HEK293T (cell line): ENCODE measurements at regions not wholly inside any gene's neighbourhood (a gene's known extent, or its start where the extent isn't known, plus 50 kb on each side); places are given as distances from the start of the nearest gene placed in this dataset.
A peak's percentile ranks its signal among the peaks of the same experiment; 100 is the strongest.
"Not testable (repeated sequence)": the region's sequence is repeated elsewhere in the genome, so short reads cannot be mapped to it uniquely, and the experiment has no call there.

Experiments used
- CTCF ChIA-PET: fragments of 350-600 bp; formaldehyde crosslinking; extraction: SDS; loops from one replicate; lab custom pipeline; 2021; ENCODE audit warnings: antibody characterized with exemption, inconsistent platforms; lab: Yijun Ruan, JAX
- POLR2A ChIA-PET: fragments of 350-600 bp; formaldehyde crosslinking; extraction: SDS; loops from one replicate; lab custom pipeline; 2020; ENCODE audit warnings: antibody characterized with exemption, inconsistent platforms; lab: Yijun Ruan, JAX
- DNase-seq: peaks from one replicate; pipeline ENCODE4 v3.0.0; 2012; ENCODE audit warnings: mixed read lengths; ENCODE audit errors: extremely low spot score
- ARNT ChIP-seq: fragments of 450-650 bp; IDR thresholded peaks from 2 replicates; pipeline ENCODE4 v1.6.1; 2017; ENCODE audit warnings: mild to moderate bottlenecking
- BHLHE40 ChIP-seq: fragments of 450-650 bp; IDR thresholded peaks from 2 replicates; pipeline ENCODE4 v1.6.1; 2016; ENCODE audit warnings: mild to moderate bottlenecking, moderate library complexity, borderline replicate concordance
- CTBP1 ChIP-seq: fragments of 450-650 bp; IDR thresholded peaks from 2 replicates; pipeline ENCODE4 v1.6.1; 2016; ENCODE audit warnings: borderline replicate concordance
- ELF4 ChIP-seq: fragments of 450-650 bp; IDR thresholded peaks from 2 replicates; pipeline ENCODE4 v1.6.1; 2017; ENCODE audit warnings: antibody characterized with exemption
- FOXA1 ChIP-seq: fragments of 450-650 bp; IDR thresholded peaks from 2 replicates; pipeline ENCODE4 v1.6.1; 2016; ENCODE audit warnings: mild to moderate bottlenecking
- FOXK2 ChIP-seq: fragments of 450-650 bp; IDR thresholded peaks from 2 replicates; pipeline ENCODE4 v1.6.1; 2016; ENCODE audit warnings: mild to moderate bottlenecking
- FOXM1 ChIP-seq: fragments of 450-650 bp; IDR thresholded peaks from 2 replicates; pipeline ENCODE4 v1.6.1; 2017; ENCODE audit warnings: mild to moderate bottlenecking, borderline replicate concordance
- HDGF ChIP-seq: fragments of 450-650 bp; IDR thresholded peaks from 2 replicates; pipeline ENCODE4 v1.6.1; 2017; ENCODE audit warnings: antibody characterized with exemption, borderline replicate concordance
- L3MBTL2 ChIP-seq: fragments of 450-650 bp; conservative IDR thresholded peaks from 2 replicates; pipeline ENCODE4 v1.6.1; 2016; ENCODE audit warnings: mild to moderate bottlenecking
- LEF1 ChIP-seq: fragments of 450-650 bp; IDR thresholded peaks from 2 replicates; pipeline ENCODE4 v1.6.1; 2017; ENCODE audit warnings: mild to moderate bottlenecking, borderline replicate concordance
- NFRKB ChIP-seq: fragments of 450-650 bp; IDR thresholded peaks from 2 replicates; pipeline ENCODE4 v1.6.1; 2016; ENCODE audit warnings: mild to moderate bottlenecking, moderate library complexity
- SP1 ChIP-seq: fragments of 450-650 bp; IDR thresholded peaks from 2 replicates; pipeline ENCODE4 v1.6.1; 2017
- SUZ12 ChIP-seq: fragments of 450-650 bp; IDR thresholded peaks from 2 replicates; pipeline ENCODE4 v1.6.1; 2016; ENCODE audit warnings: mild to moderate bottlenecking
- TARDBP ChIP-seq: fragments of 450-650 bp; IDR thresholded peaks from 2 replicates; pipeline ENCODE4 v1.6.1; 2016
- ZNF384 ChIP-seq: fragments of 450-650 bp; IDR thresholded peaks from 2 replicates; pipeline ENCODE4 v1.6.1; 2016
- TF ChIP-seq, protein P1 (sequence below): fragments of 450-650 bp; IDR thresholded peaks from 2 replicates; pipeline ENCODE4 v1.6.1; 2016

DNA sequence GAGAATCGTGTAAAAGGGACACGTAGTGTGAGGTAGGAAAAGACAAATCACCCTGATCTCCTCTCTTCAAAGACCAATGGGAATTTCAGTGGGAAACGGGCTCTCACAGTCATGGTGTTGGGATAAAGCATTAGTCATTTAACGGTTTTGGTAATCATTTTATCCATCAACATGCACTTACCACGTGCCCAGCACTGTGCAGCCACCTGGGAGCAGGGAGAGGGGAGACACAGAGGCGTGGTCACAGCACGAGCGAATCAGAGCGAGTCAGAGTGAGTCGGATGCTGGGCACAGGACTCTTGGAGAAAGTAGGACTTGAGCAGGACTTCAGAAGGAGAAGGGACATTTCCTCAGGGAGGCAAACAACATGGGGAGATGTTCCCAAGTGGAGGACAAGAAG lies 130.8 kb downstream of the MINAR1 start:
- ChIA-PET POLR2A (no interaction called here), CTCF (no interaction called here)
- no peak for DNase-seq
- TF ChIP-seq FOXA1 (no peak), L3MBTL2 (peak; percentile 50), ARNT (no peak), SP1 (no peak)

DNA sequence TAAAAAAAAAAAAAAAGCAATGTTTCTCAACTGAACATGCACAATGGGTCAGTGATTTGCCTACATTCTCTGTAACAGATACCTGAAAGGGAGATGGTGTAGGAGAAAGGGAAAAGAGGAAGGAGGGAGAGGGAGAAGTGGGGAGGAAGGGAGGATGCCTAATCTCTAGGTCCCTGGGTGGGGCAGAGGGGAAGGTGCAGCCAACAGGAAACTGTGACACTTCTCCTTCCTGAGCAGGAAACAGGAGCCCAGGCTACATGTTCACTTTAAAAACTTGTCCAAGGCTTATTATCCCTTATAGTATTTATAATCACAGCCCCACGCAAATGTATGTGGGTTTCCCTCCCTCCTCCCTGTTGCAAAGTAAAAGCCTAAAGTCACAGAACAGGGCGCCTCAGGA lies 137.9 kb downstream of the MINAR1 start:
- ChIA-PET CTCF (no interaction called here), POLR2A (no interaction called here)
- no peak for DNase-seq
- TF ChIP-seq FOXM1 (no peak), ARNT (no peak)

DNA sequence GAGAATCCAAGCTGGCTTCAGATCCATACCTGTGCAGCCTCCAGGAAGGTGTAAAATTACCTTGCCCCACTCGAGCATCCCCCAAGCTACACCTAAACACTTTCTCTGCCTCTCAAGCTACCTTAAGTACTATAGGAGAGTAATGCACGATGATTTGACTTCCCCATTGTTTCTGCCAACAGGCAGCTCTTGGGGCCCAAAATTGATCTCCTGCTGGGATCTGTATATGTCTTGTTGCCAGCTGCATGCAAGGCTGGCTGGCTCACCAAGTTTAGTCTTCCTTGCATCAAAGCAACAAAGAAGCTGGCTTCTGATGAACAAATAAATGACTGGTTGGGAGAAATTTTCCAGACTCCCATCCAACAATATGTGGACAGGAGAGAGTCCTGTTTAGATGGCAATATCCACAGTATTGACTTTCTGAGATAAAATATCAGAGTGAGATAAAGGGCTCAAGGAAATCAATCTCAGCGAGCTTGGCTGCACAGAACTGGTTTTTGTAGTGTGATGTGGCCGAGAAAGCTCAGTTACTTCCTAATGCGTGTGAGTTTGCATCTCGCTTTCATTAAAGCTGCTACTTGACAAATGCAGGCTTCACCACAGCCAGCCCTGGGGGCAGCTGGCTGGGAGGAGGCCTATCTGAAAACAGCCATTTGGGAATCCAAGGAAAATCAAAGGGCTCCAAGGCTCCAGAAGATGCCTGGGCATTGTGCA lies 140.7 kb downstream of the MINAR1 start:
- no peak for DNase-seq
- TF ChIP-seq ARNT (no peak), FOXK2 (no peak), BHLHE40 (no peak), FOXM1 (no peak), CTBP1 (no peak), SUZ12 (no peak)
- ChIA-PET CTCF (no interaction called here), POLR2A (no interaction called here)

DNA sequence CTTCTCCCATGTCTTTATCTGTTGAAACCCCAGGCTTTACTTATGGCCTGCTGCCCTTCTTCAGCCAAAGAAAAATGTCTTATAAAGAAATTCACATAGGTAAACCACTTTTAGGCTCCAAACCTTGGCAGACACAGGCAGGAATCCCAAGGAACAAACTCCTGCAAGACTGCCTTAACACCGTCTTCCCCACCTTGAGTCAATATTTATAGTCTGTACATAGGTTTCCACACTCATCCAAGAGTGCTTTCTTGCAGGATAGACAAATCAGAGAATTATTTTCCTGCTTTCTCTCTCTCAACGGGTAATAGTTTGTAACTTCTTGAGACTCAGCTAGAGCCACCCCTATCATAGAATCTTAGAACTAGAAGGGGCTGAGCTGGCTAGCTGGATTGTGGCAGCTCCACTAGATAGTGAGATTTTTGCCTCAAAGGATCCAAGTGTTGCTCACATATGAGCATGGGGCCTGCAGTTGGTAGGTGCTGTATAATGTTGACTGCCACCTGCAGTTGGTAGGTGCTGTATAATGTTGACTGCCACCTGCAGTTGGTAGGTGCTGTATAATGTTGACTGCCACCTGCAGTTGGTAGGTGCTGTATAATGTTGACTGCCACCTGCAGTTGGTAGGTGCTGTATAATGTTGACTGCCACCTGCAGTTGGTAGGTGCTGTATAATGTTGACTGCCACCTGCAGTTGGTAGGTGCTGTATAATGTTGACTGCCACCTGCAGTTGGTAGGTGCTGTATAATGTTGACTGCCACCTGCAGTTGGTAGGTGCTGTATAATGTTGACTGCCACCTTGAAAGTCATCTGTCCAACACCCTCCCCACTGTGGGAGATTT lies 142.5 kb downstream of the MINAR1 start:
- DNase-seq, POLR2A ChIA-PET, CTCF ChIA-PET: not testable (repeated sequence)

DNA sequence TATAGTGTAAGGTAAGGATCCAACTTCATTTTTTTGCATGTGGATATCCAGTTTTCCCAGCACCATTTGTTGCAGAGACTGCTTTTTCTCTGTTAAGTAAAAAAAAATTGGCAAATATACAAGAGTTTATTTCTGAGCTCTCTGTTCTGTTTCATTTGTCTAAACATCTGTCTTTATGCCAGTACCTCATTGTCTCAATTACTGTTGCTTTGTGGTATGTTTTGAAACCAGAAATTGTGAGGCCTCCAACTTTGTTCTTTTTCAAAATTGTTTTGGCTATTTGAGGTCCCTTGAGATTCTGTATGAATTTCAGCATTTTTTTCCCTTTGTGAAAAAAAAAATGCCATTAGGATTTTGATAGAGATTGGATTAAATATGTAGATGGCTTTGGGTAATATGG lies 150.5 kb downstream of the MINAR1 start:
- CTCF ChIA-PET, result no interaction called here
- POLR2A ChIA-PET, result no interaction called here
- no peak for DNase-seq
- no peak for TF ChIP-seq HDGF
- TF ChIP-seq LEF1, result no peak
- no peak for TF ChIP-seq SUZ12
- TF ChIP-seq, protein P1, sequence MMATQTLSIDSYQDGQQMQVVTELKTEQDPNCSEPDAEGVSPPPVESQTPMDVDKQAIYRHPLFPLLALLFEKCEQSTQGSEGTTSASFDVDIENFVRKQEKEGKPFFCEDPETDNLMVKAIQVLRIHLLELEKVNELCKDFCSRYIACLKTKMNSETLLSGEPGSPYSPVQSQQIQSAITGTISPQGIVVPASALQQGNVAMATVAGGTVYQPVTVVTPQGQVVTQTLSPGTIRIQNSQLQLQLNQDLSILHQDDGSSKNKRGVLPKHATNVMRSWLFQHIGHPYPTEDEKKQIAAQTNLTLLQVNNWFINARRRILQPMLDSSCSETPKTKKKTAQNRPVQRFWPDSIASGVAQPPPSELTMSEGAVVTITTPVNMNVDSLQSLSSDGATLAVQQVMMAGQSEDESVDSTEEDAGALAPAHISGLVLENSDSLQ, result no peak
- no peak for TF ChIP-seq FOXA1
- no peak for TF ChIP-seq FOXK2
- no peak for TF ChIP-seq SP1
- no peak for TF ChIP-seq BHLHE40
- TF ChIP-seq ZNF384, result no peak
- no peak for TF ChIP-seq ELF4
- no peak for TF ChIP-seq L3MBTL2
- no peak for TF ChIP-seq CTBP1
- no peak for TF ChIP-seq FOXM1
- no peak for TF ChIP-seq TARDBP
- no peak for TF ChIP-seq ARNT

DNA sequence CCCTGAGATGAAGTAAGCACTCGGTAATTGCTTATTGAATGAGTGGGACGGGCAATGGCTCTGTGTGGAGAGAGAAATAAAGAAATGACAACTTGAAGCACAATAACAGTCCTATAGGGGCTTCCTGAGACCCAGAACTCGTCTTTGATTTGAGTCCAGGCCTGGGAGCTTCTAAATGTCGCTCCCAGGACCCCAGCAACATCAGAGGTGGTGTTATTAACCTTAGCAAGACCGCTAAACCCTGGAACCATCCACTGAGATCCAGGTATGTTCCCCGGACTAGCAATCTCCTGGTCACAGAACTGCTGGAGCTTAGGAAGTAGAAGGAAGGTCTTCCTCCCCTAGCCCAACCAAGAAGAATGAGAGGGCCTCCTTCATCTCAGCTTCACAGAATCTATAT lies 160.0 kb downstream of the MINAR1 start:
- TF ChIP-seq ARNT, result no peak
- TF ChIP-seq ZNF384, result no peak
- TF ChIP-seq CTBP1, result no peak
- DNase-seq, result no peak
- ChIA-PET CTCF (interaction anchor here (0.6 to 4.8 kb wide), 3 partner anchors 141 to 226 kb away, joined by 3 to 27 read pairs (median 3); no protein-coding TSS in a partner anchor), POLR2A (no interaction called here)

DNA sequence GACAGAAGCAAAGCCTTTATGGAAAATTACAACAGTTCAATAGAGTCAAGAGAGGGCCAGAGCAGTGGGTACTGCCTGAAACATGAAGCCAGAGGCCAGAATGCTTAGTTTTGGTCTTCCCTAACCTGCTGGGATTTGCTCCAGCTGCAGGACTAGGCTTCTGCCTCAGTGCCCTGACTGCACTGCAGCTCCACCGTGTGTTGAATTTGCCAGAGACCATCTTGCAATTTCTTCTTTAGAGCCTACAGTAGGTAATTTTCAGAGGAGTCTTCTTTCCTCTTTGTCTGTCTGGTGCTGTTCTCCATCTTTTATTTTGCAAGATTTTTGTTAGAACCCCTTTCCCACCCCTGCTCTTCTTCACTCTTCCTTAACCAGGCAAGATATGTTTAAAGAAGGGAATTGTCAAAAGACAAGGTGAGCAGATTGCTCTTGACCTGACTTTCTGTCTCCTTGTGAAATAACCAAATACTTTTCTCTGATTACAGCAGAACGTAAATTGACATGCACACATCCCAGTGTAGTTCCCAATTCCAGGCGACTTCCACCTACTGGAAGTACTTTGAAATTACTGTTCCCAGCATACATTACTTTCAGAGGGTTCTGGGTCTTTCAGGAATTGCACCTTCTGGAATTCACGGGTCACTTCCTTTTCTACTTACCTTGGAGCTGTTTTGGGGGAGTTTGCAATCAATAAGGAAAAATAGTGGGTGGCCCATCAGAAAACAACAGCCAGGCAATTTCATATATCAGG lies 161.2 kb downstream of the MINAR1 start:
- peak; percentile 25 for DNase-seq
- CTCF ChIA-PET, result interaction anchor here (0.7 to 4.8 kb wide), 4 partner anchors 143 to 214 kb away, joined by 3 to 27 read pairs (median 4); no protein-coding TSS in a partner anchor

DNA sequence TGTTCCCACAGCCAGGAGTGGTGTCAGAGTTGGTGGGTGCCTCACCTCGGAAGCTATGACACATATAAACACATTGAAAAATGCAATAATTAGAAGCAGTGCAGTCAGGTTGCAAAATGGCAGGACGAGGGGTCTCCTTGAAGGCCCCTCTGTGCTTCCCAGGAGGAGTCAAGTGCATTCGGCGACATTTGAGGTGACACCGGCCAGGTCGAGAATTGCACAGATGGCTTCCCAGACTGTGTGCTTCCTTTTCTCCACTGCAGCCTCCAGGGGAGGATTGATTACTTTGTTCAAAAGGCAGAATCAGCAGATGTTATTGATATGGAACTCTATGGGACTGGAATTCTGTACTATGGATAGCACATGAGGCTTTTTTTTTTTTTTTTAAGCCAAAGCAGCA lies 163.2 kb downstream of the MINAR1 start:
- CTCF ChIA-PET, result interaction anchor here (0.7 to 2.5 kb wide), 14 partner anchors 11 to 396 kb away, joined by 3 to 66 read pairs (median 4); no protein-coding TSS in a partner anchor
- POLR2A ChIA-PET, result no interaction called here
- no peak for DNase-seq
- TF ChIP-seq TARDBP (no peak), HDGF (no peak), SUZ12 (no peak), ARNT (no peak), NFRKB (no peak), FOXA1 (no peak), BHLHE40 (no peak), SP1 (no peak), CTBP1 (no peak), LEF1 (no peak), ELF4 (no peak), L3MBTL2 (no peak), FOXK2 (no peak), FOXM1 (no peak), ZNF384 (no peak)
- TF ChIP-seq, protein P1, result no peak

More for the DNA sequence above, 161.2 kb downstream of the MINAR1 start:
- POLR2A ChIA-PET, result no interaction called here
- TF ChIP-seq SP1, result no peak
- TF ChIP-seq LEF1, result no peak
- TF ChIP-seq ELF4, result no peak
- no peak for TF ChIP-seq CTBP1
- TF ChIP-seq L3MBTL2, result no peak
